H9 (cell line): ENCODE measurements at regions not wholly inside any gene's neighbourhood (a gene's known extent, or its start where the extent isn't known, plus 50 kb on each side); places are given as distances from the start of the nearest gene placed in this dataset.

Experiments
- DNase-seq: peaks from one replicate; pipeline ENCODE4 v3.0.0-alpha.2; 2017
- H2AFZ ChIP-seq: one replicate; pipeline ENCODE4 v1.6.1; 2013; ENCODE audit warnings: mild to moderate bottlenecking, low read length, control low read depth, moderate library complexity
- H2AK5ac ChIP-seq: 2 replicates; pipeline ENCODE4 v1.6.1; 2013; ENCODE audit warnings: low read length, control low read depth, mixed read lengths; ENCODE audit not compliant: insufficient read length
- H2BK120ac ChIP-seq: one replicate; pipeline ENCODE4 v1.6.1; 2013; ENCODE audit warnings: low read depth, mild to moderate bottlenecking, low read length, control low read depth, inconsistent platforms; ENCODE audit not compliant: poor library complexity, severe bottlenecking
- H2BK12ac ChIP-seq: 2 replicates; pipeline ENCODE4 v1.6.1; 2013; ENCODE audit warnings: low read length, control low read depth, mixed read lengths, low read depth; ENCODE audit not compliant: insufficient read length
- H2BK15ac ChIP-seq: 2 replicates; pipeline ENCODE4 v1.6.1; 2013; ENCODE audit warnings: low read depth, low read length, control low read depth
- H2BK20ac ChIP-seq: one replicate; pipeline ENCODE4 v1.6.1; 2013; ENCODE audit warnings: low read depth, mild to moderate bottlenecking, low read length, control low read depth, inconsistent platforms; ENCODE audit not compliant: poor library complexity, severe bottlenecking
- H2BK5ac ChIP-seq: 2 replicates; pipeline ENCODE4 v1.6.1; 2013; ENCODE audit warnings: low read length, control low read depth, mixed read lengths; ENCODE audit not compliant: insufficient read length
- H3K14ac ChIP-seq: 2 replicates; pipeline ENCODE4 v1.6.1; 2013; ENCODE audit warnings: low read length, control low read depth; ENCODE audit not compliant: insufficient read depth
- H3K18ac ChIP-seq: 2 replicates; pipeline ENCODE4 v1.6.1; 2013; ENCODE audit warnings: low read depth, mild to moderate bottlenecking, mixed read lengths, low read length, control low read depth; ENCODE audit not compliant: insufficient read length
- H3K23ac ChIP-seq: 2 replicates; pipeline ENCODE4 v1.6.1; 2013; ENCODE audit warnings: low read length, control low read depth, mixed read lengths, low read depth; ENCODE audit not compliant: insufficient read length
- H3K23me2 ChIP-seq: 2 replicates; pipeline ENCODE4 v1.6.1; 2013; ENCODE audit warnings: low read depth, mild to moderate bottlenecking, mixed read lengths, low read length, control low read depth; ENCODE audit not compliant: insufficient read length, poor library complexity, severe bottlenecking
- H3K27ac ChIP-seq: 2 replicates; pipeline ENCODE4 v1.5.1; 2013; ENCODE audit warnings: low read length, control low read depth, mixed read lengths, low read depth; ENCODE audit not compliant: insufficient read length
- H3K27me3 ChIP-seq: 2 replicates; pipeline ENCODE4 v1.6.1; 2013; ENCODE audit warnings: low read length, control low read depth, inconsistent platforms; ENCODE audit not compliant: insufficient read depth
- H3K4ac ChIP-seq: 2 replicates; pipeline ENCODE4 v1.6.1; 2013; ENCODE audit warnings: low read depth, mild to moderate bottlenecking, control low read depth, inconsistent platforms, low read length, moderate library complexity
- H3K4me1 ChIP-seq: 2 replicates; pipeline ENCODE4 v1.6.1; 2013; ENCODE audit warnings: low read length, control low read depth, inconsistent platforms; ENCODE audit not compliant: insufficient read depth
- H3K4me2 ChIP-seq: 2 replicates; pipeline ENCODE4 v1.6.1; 2013; ENCODE audit warnings: low read length, control low read depth, mixed read lengths; ENCODE audit not compliant: insufficient read length, insufficient read depth
- H3K56ac ChIP-seq: 2 replicates; pipeline ENCODE4 v1.6.1; 2013; ENCODE audit warnings: low read depth, mild to moderate bottlenecking, mixed read lengths, low read length, control low read depth; ENCODE audit not compliant: insufficient read length
- H3K79me1 ChIP-seq: 2 replicates; pipeline ENCODE4 v1.6.1; 2013; ENCODE audit warnings: low read depth, mild to moderate bottlenecking, moderate library complexity, low read length, control low read depth, inconsistent platforms; ENCODE audit not compliant: insufficient read depth, poor library complexity, severe bottlenecking
- H3K79me2 ChIP-seq: 2 replicates; pipeline ENCODE4 v1.6.1; 2013; ENCODE audit warnings: low read length, control low read depth, inconsistent platforms; ENCODE audit not compliant: insufficient read depth
- H3K9ac ChIP-seq: 2 replicates; pipeline ENCODE4 v1.6.1; 2013; ENCODE audit warnings: low read length, control low read depth, mixed read lengths; ENCODE audit not compliant: insufficient read length; ENCODE audit errors: extremely low read depth
- H3K9me3 ChIP-seq: one replicate; pipeline ENCODE4 v1.6.1; 2013; ENCODE audit warnings: low read depth, low read length, inconsistent platforms; ENCODE audit not compliant: control insufficient read depth
- H3T11ph ChIP-seq: one replicate; pipeline ENCODE4 v1.6.1; 2013; ENCODE audit warnings: mild to moderate bottlenecking, low read length, control low read depth, inconsistent platforms
- H4K20me1 ChIP-seq: one replicate; pipeline ENCODE4 v1.6.1; 2013; ENCODE audit not compliant: control insufficient read depth, insufficient read length, insufficient read depth
- H4K5ac ChIP-seq: 2 replicates; pipeline ENCODE4 v1.6.1; 2013; ENCODE audit warnings: low read depth, mild to moderate bottlenecking, mixed read lengths, low read length, control low read depth; ENCODE audit not compliant: insufficient read length
- H4K8ac ChIP-seq: replicated peaks from 2 replicates; pipeline ENCODE4 v1.6.1; 2013; ENCODE audit warnings: low read length, control low read depth, mixed read lengths, low read depth; ENCODE audit not compliant: insufficient read length
- H4K91ac ChIP-seq: 2 replicates; pipeline ENCODE4 v1.6.1; 2013; ENCODE audit warnings: low read depth, mild to moderate bottlenecking, moderate library complexity, mixed read lengths, low read length, control low read depth; ENCODE audit not compliant: insufficient read length
- H3K27ac Mint-ChIP-seq, 3 experiments: 2 replicates in 2 of 3; 3 replicates in 1 of 3; pipeline ENCODE4 v1.8.0; 2020 to 2021; ENCODE audit warnings: mixed read lengths in 3 of 3, mild to moderate bottlenecking in 1 of 3, moderate library complexity in 1 of 3
- H3K27me3 Mint-ChIP-seq: 2 replicates; pipeline ENCODE4 v1.8.0; 2021; ENCODE audit warnings: low read depth, mild to moderate bottlenecking, moderate library complexity, mixed read lengths
- H3K36me3 Mint-ChIP-seq, 3 experiments: 2 replicates in 2 of 3; 3 replicates in 1 of 3; pipeline ENCODE4 v1.8.0; 2020 to 2021; ENCODE audit warnings: low read depth in 3 of 3, mixed read lengths in 3 of 3; ENCODE audit not compliant: insufficient read depth in 1 of 3
- H3K4me1 Mint-ChIP-seq, 2 experiments: 2 replicates each; pipeline ENCODE4 v1.8.0; 2020; ENCODE audit warnings: mixed read lengths in 2 of 2
- H3K4me3 Mint-ChIP-seq, 2 experiments: 2 replicates in 1 of 2; 3 replicates in 1 of 2; pipeline ENCODE4 v1.8.0; 2020 to 2021; ENCODE audit warnings: mild to moderate bottlenecking in 2 of 2, mixed read lengths in 2 of 2, moderate library complexity in 1 of 2
- H3K9me3 Mint-ChIP-seq, 2 experiments: 2 replicates in 1 of 2; 3 replicates in 1 of 2; pipeline ENCODE4 v1.8.0; 2020; ENCODE audit warnings: mild to moderate bottlenecking in 2 of 2, mixed read lengths in 2 of 2, moderate library complexity in 1 of 2
- WGBS: extraction: QIAGEN DNeasy Blood & Tissue Kit; methylation state at CpG from one replicate; pipeline ENCODE4 v1.1.7; 2013; ENCODE audit warnings: missing lambda C conversion rate, low lambda C conversion rate, mixed read lengths; ENCODE audit not compliant: insufficient read length; ENCODE audit errors: extremely low coverage; 5-methylcytosine and 5-hydroxymethylcytosine counted together
- TF ChIP-seq, protein P1 (sequence below): fragments of 200-600 bp; sonication (generic); conservative IDR thresholded peaks from 3 replicates; pipeline ENCODE4 v1.8.0; 2021; ENCODE audit warnings: antibody characterized with exemption, mild to moderate bottlenecking

- Histone ChIP-seq H3K27me3 (no peaks in the 10 kb centered on the region), H2BK5ac (no peak overlapping the region), H3K4me1 (no peaks in the 10 kb centered on the region; the same call in 1 of the 2 replicates), H3K14ac (no peak overlapping the region), H4K8ac (no peak overlapping the region), H4K91ac (no peak overlapping the region), H3K79me1 (no peaks in the 10 kb centered on the region), H3K4ac (no peak overlapping the region), H3K56ac (no peak overlapping the region), H2BK15ac (no peak overlapping the region), H3T11ph (no peak overlapping the region), H3K18ac (no peak overlapping the region), H2BK20ac (no peak overlapping the region), H3K9ac (no peak overlapping the region), H3K4me2 (no peak overlapping the region), H3K27ac (no peak overlapping the region), H3K23ac (no peak overlapping the region), H3K79me2 (no peaks in the 10 kb centered on the region), H3K9me3 (no peaks in the 10 kb centered on the region), H2BK12ac (no peak overlapping the region), H2BK120ac (no peak overlapping the region), H4K20me1 (no peaks in the 10 kb centered on the region), H2AFZ (no peak overlapping the region), H4K5ac (no peak overlapping the region), H3K23me2 (no peaks in the 10 kb centered on the region), H2AK5ac (no peak overlapping the region)
- TF ChIP-seq, protein P1, sequence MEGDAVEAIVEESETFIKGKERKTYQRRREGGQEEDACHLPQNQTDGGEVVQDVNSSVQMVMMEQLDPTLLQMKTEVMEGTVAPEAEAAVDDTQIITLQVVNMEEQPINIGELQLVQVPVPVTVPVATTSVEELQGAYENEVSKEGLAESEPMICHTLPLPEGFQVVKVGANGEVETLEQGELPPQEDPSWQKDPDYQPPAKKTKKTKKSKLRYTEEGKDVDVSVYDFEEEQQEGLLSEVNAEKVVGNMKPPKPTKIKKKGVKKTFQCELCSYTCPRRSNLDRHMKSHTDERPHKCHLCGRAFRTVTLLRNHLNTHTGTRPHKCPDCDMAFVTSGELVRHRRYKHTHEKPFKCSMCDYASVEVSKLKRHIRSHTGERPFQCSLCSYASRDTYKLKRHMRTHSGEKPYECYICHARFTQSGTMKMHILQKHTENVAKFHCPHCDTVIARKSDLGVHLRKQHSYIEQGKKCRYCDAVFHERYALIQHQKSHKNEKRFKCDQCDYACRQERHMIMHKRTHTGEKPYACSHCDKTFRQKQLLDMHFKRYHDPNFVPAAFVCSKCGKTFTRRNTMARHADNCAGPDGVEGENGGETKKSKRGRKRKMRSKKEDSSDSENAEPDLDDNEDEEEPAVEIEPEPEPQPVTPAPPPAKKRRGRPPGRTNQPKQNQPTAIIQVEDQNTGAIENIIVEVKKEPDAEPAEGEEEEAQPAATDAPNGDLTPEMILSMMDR, result no peak
- no peak for DNase-seq
- Mint-ChIP-seq H3K9me3 (no peaks in the 10 kb centered on the region; a peak in 1 of 5 replicates), H3K4me3 (no peak overlapping the region), H3K4me1 (peaks cover 6 to 9% of the 10 kb centered on the region in 2 experiments; a peak in 3 of 4 replicates), H3K27me3 (no peaks in the 10 kb centered on the region; the same call in 1 of the 2 replicates), H3K27ac (no peak overlapping the region), H3K36me3 (no peaks in the 10 kb centered on the region; a peak in 2 of 7 replicates)
- no CpG with 5 or more reads among the region's 5 CpGs for WGBS
Observed at GRCh38 chr14:97921296-97921695, 1124.1 kb downstream of the VRK1 start.
